ENCODE measurements at regions not wholly inside any gene's neighbourhood (a gene's known extent, or its start where the extent isn't known, plus 50 kb on each side); places are given as distances from the start of the nearest gene placed in this dataset.
A peak's percentile ranks its signal among the peaks of the same experiment; 100 is the strongest.

DNA sequence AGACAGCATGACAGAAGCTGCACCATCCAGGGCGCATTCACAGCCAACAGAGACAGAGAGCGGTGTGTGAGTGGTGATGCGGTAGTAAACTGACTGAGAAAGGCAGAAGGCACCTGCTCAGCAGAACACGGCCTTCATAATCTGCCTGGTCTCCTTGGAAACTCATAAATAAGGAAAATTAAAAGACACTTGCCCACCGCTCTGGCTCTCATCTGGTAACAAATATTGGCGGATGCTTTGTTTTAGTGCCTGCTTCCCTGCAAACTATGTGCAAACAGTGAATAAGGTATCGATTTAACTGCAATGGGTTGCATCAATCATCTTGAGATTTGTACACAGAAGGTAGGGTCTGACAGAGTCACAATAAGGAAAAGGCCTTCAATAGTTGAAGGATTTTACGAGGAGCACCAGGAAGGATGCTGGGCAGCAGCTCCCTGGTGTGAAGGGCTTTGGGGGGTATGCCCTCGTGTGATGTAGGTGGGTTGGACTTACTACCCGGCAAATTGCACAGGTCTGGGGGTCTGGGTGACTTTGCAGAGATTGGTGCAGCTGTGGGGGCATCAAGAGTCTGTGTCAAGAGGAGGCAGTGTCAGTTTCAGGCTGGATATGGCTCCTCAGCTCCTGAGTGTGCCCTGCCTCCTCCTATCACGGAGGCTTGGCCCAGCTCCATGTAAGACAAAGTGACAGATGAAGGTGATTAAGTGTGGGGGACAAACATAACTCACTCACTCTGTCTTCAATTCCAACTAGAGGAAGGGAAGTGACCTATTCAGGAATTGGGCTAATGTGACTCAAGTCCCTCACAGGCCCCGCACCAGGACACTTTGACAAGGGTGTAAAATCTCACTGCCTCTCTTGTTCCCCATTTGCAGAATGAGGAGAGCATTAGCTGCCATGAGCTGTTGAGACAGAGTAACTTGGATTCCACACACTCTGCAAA, 166.7 kb downstream of the ICE1 start:
- TF ChIP-seq CTCF (IDR thresholded peaks at IDR 0.05) (no peak), POLR2A (IDR thresholded peaks at IDR 0.05) (no peak)
- DNase-seq (no peak), ATAC-seq (no peak)
- no peaks in the 10 kb centered on the region for H3K9me3 ChIP-seq
- no peak overlapping the region for H3K4me3 ChIP-seq
- no peaks in the 10 kb centered on the region for H3K27me3 ChIP-seq
- no peaks in the 10 kb centered on the region for H3K4me1 ChIP-seq
- H3K27ac ChIP-seq: no peak overlapping the region
- H3K36me3 ChIP-seq: no peaks in the 10 kb centered on the region
- intact Hi-C loops (cut with DNase I): no loop called here
- 63% methylated on average over 9 of the region's 12 CpGs for WGBS (ENCODE audit: insufficient coverage, low coverage, low lambda C conversion rate, missing lambda C conversion rate)

DNA sequence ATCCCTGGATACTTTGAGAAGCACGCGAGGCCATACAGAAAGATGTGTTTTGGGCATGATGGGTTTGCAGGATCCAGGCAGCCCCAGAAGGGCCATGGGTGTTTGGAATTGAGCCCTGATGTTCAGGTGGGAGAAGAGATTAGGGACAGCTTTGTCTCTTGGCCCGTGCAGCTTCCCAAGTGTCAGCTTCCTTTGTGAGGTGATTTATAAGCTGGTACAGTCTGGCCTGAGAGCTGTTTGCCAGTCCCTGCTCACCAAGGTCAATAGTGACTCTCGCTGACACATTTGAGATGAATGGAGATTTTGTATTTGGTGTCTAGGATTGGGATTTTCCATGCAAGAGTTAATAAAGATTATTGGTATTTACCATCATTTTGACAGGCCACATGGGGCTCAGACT, 165.9 kb downstream of the ICE1 start:
- WGBS (ENCODE audit: insufficient coverage, low coverage, low lambda C conversion rate, missing lambda C conversion rate): no CpG with 5 or more reads among the region's 4 CpGs

DNA sequence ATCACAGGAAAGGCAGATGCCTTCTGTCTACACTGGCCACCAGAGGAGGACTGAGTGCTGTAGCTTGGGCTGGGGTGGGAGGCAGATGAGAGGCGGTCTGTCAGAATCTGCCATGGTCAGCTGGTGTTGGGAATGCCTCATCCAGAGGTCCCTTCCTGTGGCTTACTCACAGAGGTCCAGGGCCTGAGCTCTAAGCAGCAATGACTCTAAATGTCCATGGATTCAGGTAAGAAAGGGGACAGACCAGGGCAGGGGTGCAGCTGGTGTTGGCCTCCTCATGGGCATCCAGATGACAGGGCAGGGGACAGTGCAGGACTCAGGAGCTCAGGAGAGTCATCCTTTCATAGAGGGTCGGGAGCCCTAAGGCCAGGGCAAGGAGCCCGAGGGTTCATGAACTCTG, 165.0 kb downstream of the ICE1 start:
- 33% methylated on average over 3 of the region's 3 CpGs for WGBS (ENCODE audit: insufficient coverage, low coverage, low lambda C conversion rate, missing lambda C conversion rate)
- intact Hi-C loops (cut with DNase I): no loop called here
- Histone ChIP-seq H3K4me3 (no peak overlapping the region), H3K36me3 (no peaks in the 10 kb centered on the region), H3K4me1 (no peaks in the 10 kb centered on the region), H3K27ac (no peak overlapping the region), H3K27me3 (no peaks in the 10 kb centered on the region), H3K9me3 (no peaks in the 10 kb centered on the region)
- DNase-seq (no peak), ATAC-seq (peak in 1 of 4 donors; percentile 22)
- TF ChIP-seq POLR2A (IDR thresholded peaks at IDR 0.05): no peak
- no peak for TF ChIP-seq CTCF (IDR thresholded peaks at IDR 0.05)

More for the DNA sequence above, 165.9 kb downstream of the ICE1 start:
- no peak overlapping the region for H3K4me3 ChIP-seq
- no peaks in the 10 kb centered on the region for H3K9me3 ChIP-seq
- no peak overlapping the region for H3K27ac ChIP-seq
- TF ChIP-seq POLR2A (IDR thresholded peaks at IDR 0.05) (no peak), CTCF (IDR thresholded peaks at IDR 0.05) (no peak)
- no peaks in the 10 kb centered on the region for H3K27me3 ChIP-seq
- DNase-seq: no peak
- no peaks in the 10 kb centered on the region for H3K4me1 ChIP-seq
- ATAC-seq: no peak
- intact Hi-C loops (cut with DNase I): no loop called here
- H3K36me3 ChIP-seq: no peaks in the 10 kb centered on the region

- Histone ChIP-seq H3K4me3 (no peak overlapping the region), H3K27ac (no peak overlapping the region), H3K4me1 (no peaks in the 10 kb centered on the region), H3K36me3 (no peaks in the 10 kb centered on the region), H3K27me3 (no peaks in the 10 kb centered on the region), H3K9me3 (no peaks in the 10 kb centered on the region)
- TF ChIP-seq CTCF (IDR thresholded peaks at IDR 0.05) (no peak), POLR2A (IDR thresholded peaks at IDR 0.05) (no peak)
- intact Hi-C loops (cut with DNase I): no loop called here
- WGBS (ENCODE audit: insufficient coverage, low coverage, low lambda C conversion rate, missing lambda C conversion rate): 28% methylated on average over 2 of the region's 2 CpGs
- ATAC-seq (no peak), DNase-seq (no peak)
Measured at GRCh38 chr5:5586721-5587120, 164.2 kb downstream of the ICE1 start.
